B cell (primary cell): ENCODE measurements at regions not wholly inside any gene's neighbourhood (a gene's known extent, or its start where the extent isn't known, plus 50 kb on each side); places are given as distances from the start of the nearest gene placed in this dataset.

Experiments used
- ATAC-seq: fragments of 200-7000 bp; cut with Tn5 transposase; one replicate; pipeline ENCODE4 v1.10.0; 2021; ENCODE audit warnings: low read depth, mild to moderate bottlenecking, moderate number of reproducible peaks, moderate library complexity
- CTCF ChIA-PET: fragments of 350-600 bp; sonication (Branson Sonifier 250); formaldehyde crosslinking; loops from one replicate; lab custom pipeline; 2021; ENCODE audit warnings: antibody characterized with exemption, inconsistent platforms; lab: Charles Lee
- POLR2A ChIA-PET: fragments of 350-600 bp; sonication (Branson Sonifier 250); formaldehyde crosslinking; loops from one replicate; lab custom pipeline; 2021; ENCODE audit warnings: antibody characterized with exemption; lab: Charles Lee
- DNase-seq: peaks from one replicate; pipeline ENCODE4 v3.0.0; 2013
- H2AFZ ChIP-seq: 2 replicates; pipeline ENCODE4 v1.6.1; 2012; ENCODE audit warnings: mild to moderate bottlenecking, low read depth, low read length; ENCODE audit not compliant: insufficient read depth, poor library complexity, severe bottlenecking
- H3K27ac ChIP-seq, 2 donors: 1 replicate in 1 of 2; 2 replicates in 1 of 2; pipeline ENCODE4 v1.5.1; 2012 to 2013; ENCODE audit warnings: low read length in 2 of 2, mild to moderate bottlenecking in 2 of 2, moderate library complexity in 1 of 2
- H3K27me3 ChIP-seq, 4 experiments: fragments of 200-600 bp in 1 of 4; sonication (generic) in 1 of 4; replicated peaks in 1 of 4; 1 replicate in 2 of 4; 2 replicates in 2 of 4; pipeline versions ENCODE4 v1.6.1 to v1.7.0; 2013 to 2016; ENCODE audit warnings: low read length in 3 of 4, mild to moderate bottlenecking in 2 of 4, mixed read lengths in 1 of 4, moderate library complexity in 1 of 4; ENCODE audit not compliant: insufficient read depth in 4 of 4, control insufficient read depth in 3 of 4; ENCODE audit errors: control extremely low read depth in 1 of 4
- H3K36me3 ChIP-seq, 2 experiments: replicated peaks in 1 of 2; 1 replicate in 1 of 2; 2 replicates in 1 of 2; pipeline versions ENCODE4 v1.6.1 to v1.7.1; 2013; ENCODE audit warnings: low read length in 1 of 2; ENCODE audit not compliant: insufficient read depth in 2 of 2, control insufficient read depth in 1 of 2; ENCODE audit errors: control extremely low read depth in 1 of 2, extremely low read depth in 1 of 2
- H3K4me1 ChIP-seq, 2 donors: fragments of 200-600 bp in 1 of 2; sonication (generic) in 1 of 2; 1 replicate in 1 of 2; 2 replicates in 1 of 2; pipeline versions ENCODE4 v1.5.1 to v1.6.1; 2013 to 2017; ENCODE audit warnings: low read length in 2 of 2; ENCODE audit not compliant: control insufficient read depth in 2 of 2, insufficient read depth in 2 of 2
- H3K4me2 ChIP-seq: replicated peaks from 2 replicates; pipeline ENCODE3; 2012; ENCODE audit warnings: mild to moderate bottlenecking, low read depth, low read length; ENCODE audit not compliant: poor library complexity, severe bottlenecking
- H3K4me3 ChIP-seq, 5 experiments: fragments of 200-600 bp in 1 of 5; sonication (generic) in 1 of 5; 1 replicate in 3 of 5; 2 replicates in 2 of 5; pipeline versions ENCODE4 v1.5.1 to v1.7.0; 2011 to 2016; ENCODE audit warnings: low read length in 4 of 5, mild to moderate bottlenecking in 4 of 5, low read depth in 2 of 5, control low read depth in 1 of 5, moderate library complexity in 1 of 5; ENCODE audit not compliant: insufficient read depth in 1 of 5; ENCODE audit errors: control extremely low read depth in 1 of 5, extremely low read depth in 1 of 5
- H3K79me2 ChIP-seq: fragments of 200-600 bp; sonication (generic); one replicate; pipeline ENCODE4 v1.6.0; 2016; ENCODE audit warnings: low read length; ENCODE audit not compliant: control insufficient read depth, insufficient read depth
- H3K9ac ChIP-seq: fragments of 200-600 bp; sonication (generic); 2 replicates; pipeline ENCODE4 v1.6.1; 2017; ENCODE audit warnings: mild to moderate bottlenecking, low read length, moderate library complexity
- H3K9me3 ChIP-seq, 3 donors: one replicate each; pipeline versions ENCODE4 v1.6.1 to v1.7.1; 2013; ENCODE audit warnings: low read length in 2 of 3; ENCODE audit not compliant: control insufficient read depth in 2 of 3, insufficient read depth in 1 of 3; ENCODE audit errors: control extremely low read depth in 1 of 3
- H4K20me1 ChIP-seq: 2 replicates; pipeline ENCODE4 v1.6.0; 2012; ENCODE audit warnings: mild to moderate bottlenecking, low read length; ENCODE audit not compliant: insufficient read depth, control insufficient read depth, poor library complexity, severe bottlenecking
- H3K27ac Mint-ChIP-seq: one replicate; pipeline ENCODE4 v1.8.0; 2021; ENCODE audit warnings: mixed read lengths
- H3K27me3 Mint-ChIP-seq: one replicate; pipeline ENCODE4 v1.8.0; 2021; ENCODE audit warnings: mixed read lengths
- H3K4me1 Mint-ChIP-seq: one replicate; pipeline ENCODE4 v1.8.0; 2021; ENCODE audit warnings: mixed read lengths
- H3K4me3 Mint-ChIP-seq: one replicate; pipeline ENCODE4 v1.8.0; 2021; ENCODE audit warnings: mixed read lengths
- H3K9me3 Mint-ChIP-seq: one replicate; pipeline ENCODE4 v1.8.0; 2022; ENCODE audit warnings: mixed read lengths; ENCODE audit not compliant: insufficient read depth
- EZH2 ChIP-seq: IDR thresholded peaks from 2 replicates; pipeline ENCODE4 v1.6.1; 2012; ENCODE audit warnings: borderline replicate concordance, low read depth, mild to moderate bottlenecking, moderate library complexity, low read length; ENCODE audit not compliant: insufficient read depth, poor library complexity, severe bottlenecking
- WGBS: methylation state at CpG from one replicate; pipeline ENCODE4 v1.1.5; 2013; ENCODE audit warnings: missing lambda C conversion rate; ENCODE audit not compliant: insufficient coverage; 5-methylcytosine and 5-hydroxymethylcytosine counted together
- intact Hi-C: fragments of 100-400 bp; cut with micrococcal nuclease; formaldehyde crosslinking; loops from one replicate; pipeline ENCODE4 v1.10.0; 2022
- TF ChIP-seq, protein P1 (sequence below): fragments of 200-600 bp; IDR thresholded peaks from one replicate; pipeline ENCODE4 v1.8.0; 2022; ENCODE audit warnings: antibody characterized with exemption, mild to moderate bottlenecking

- no peak overlapping the region for H3K4me3 Mint-ChIP-seq
- CTCF ChIA-PET: no interaction called here
- H3K36me3 ChIP-seq: peaks cover 14 to 44% of the 10 kb centered on the region in 2 experiments
Observed at GRCh38 chr4:122203407-122203806, 51.3 kb downstream of the BLTP1 start.

GRCh38 chr4:122205687-122206086 lies 53.6 kb downstream of the BLTP1 start:
- TF ChIP-seq, protein P1, sequence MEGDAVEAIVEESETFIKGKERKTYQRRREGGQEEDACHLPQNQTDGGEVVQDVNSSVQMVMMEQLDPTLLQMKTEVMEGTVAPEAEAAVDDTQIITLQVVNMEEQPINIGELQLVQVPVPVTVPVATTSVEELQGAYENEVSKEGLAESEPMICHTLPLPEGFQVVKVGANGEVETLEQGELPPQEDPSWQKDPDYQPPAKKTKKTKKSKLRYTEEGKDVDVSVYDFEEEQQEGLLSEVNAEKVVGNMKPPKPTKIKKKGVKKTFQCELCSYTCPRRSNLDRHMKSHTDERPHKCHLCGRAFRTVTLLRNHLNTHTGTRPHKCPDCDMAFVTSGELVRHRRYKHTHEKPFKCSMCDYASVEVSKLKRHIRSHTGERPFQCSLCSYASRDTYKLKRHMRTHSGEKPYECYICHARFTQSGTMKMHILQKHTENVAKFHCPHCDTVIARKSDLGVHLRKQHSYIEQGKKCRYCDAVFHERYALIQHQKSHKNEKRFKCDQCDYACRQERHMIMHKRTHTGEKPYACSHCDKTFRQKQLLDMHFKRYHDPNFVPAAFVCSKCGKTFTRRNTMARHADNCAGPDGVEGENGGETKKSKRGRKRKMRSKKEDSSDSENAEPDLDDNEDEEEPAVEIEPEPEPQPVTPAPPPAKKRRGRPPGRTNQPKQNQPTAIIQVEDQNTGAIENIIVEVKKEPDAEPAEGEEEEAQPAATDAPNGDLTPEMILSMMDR: no peak
- no peak for TF ChIP-seq EZH2
- no peaks in the 10 kb centered on the region for H3K4me1 Mint-ChIP-seq
- Histone ChIP-seq H3K27me3 (no peaks in the 10 kb centered on the region), H3K4me1 (no peaks in the 10 kb centered on the region), H3K4me3 (no peak overlapping the region), H2AFZ (no peak overlapping the region), H3K4me2 (no peak overlapping the region), H3K36me3 (peaks cover 17 to 35% of the 10 kb centered on the region in 2 experiments), H3K79me2 (no peaks in the 10 kb centered on the region), H3K9ac (no peak overlapping the region), H3K9me3 (no peaks in the 10 kb centered on the region), H4K20me1 (no peaks in the 10 kb centered on the region), H3K27ac (no peak overlapping the region)
- ChIA-PET POLR2A (no interaction called here), CTCF (no interaction called here)
- H3K4me3 Mint-ChIP-seq: no peak overlapping the region
- no peak for ATAC-seq
- H3K27me3 Mint-ChIP-seq: no peaks in the 10 kb centered on the region
- H3K9me3 Mint-ChIP-seq: no peaks in the 10 kb centered on the region
- intact Hi-C loops: no loop called here
- H3K27ac Mint-ChIP-seq: no peak overlapping the region
- no CpG with 5 or more reads among the region's 1 CpG for WGBS
- DNase-seq: no peak

More at GRCh38 chr4:122203407-122203806, 51.3 kb downstream of the BLTP1 start:
- Mint-ChIP-seq H3K27ac (no peak overlapping the region), H3K4me1 (no peaks in the 10 kb centered on the region), H3K9me3 (no peaks in the 10 kb centered on the region), H3K27me3 (no peaks in the 10 kb centered on the region)
- DNase-seq (no peak), ATAC-seq (no peak)
- H3K9me3 ChIP-seq: no peaks in the 10 kb centered on the region
- no peaks in the 10 kb centered on the region for H3K79me2 ChIP-seq
- no peak overlapping the region for H3K4me2 ChIP-seq
- H4K20me1 ChIP-seq: no peaks in the 10 kb centered on the region
- no CpG with 5 or more reads among the region's 1 CpG for WGBS
- H3K27me3 ChIP-seq: no peaks in the 10 kb centered on the region
- no peak for TF ChIP-seq EZH2
- TF ChIP-seq, protein P1: no peak
- H3K27ac ChIP-seq: no peak overlapping the region
- no peak overlapping the region for H3K9ac ChIP-seq
- intact Hi-C loops: no loop called here
- POLR2A ChIA-PET: no interaction called here
- H2AFZ ChIP-seq: no peak overlapping the region
- no peak overlapping the region for H3K4me3 ChIP-seq
- no peaks in the 10 kb centered on the region for H3K4me1 ChIP-seq
